ENCODE measurements at regions not wholly inside any gene's neighbourhood (a gene's known extent, or its start where the extent isn't known, plus 50 kb on each side); places are given as distances from the start of the nearest gene placed in this dataset.

DNA sequence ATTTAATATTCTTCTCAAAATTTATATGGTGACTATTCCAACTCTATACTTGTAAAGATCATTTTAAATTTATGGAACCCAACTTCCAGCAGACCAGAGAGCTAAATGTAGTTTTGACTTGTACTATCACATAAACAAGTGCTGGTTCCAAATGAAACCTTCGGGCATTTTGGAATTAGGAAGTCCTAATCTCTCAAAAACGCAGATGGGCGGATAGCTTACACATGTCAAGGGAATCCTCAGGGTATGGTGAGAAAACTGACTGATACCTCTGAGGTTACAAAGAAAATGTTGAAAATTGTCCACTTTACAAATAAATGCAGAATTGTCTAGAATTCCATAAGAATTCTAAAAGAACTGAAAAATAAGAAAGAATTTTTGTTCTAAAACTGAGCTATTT is 224.1 kb downstream of the SS18 start:
- DNase-seq, result no peak

DNA sequence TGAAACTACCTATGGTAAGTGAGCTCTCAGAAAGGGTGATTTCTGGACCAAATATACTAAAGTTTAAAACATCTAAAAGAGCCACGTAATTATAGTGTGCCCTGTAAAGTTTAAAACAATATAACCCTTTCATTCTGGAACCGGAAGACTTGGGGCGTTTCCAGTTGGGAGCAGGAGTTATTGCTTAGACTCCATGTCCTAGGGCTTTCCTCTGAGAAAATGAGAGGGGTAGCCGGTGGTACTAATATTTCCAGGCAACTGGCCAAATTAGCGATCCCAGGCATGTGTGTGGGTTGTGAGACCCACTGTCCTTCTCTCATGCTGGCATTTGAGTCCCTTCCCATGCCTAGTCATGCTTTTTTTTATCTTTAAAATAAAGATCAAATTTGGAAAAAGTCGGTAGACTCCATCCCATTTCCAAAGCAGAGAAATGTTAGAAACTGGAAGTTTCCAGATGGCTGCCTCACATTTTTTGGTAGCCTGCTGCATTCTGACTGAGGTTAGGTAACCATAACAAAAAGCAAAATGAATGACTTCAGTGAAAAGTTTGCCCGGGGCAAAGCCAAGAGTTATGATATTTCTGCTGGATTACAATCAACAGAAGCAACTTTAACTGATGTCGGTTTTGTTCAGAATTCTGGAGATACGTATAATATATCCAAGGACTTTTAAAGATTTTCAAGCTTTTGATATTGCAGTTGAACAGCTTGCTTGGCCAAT is 227.4 kb downstream of the SS18 start:
- DNase-seq, result no peak

DNA sequence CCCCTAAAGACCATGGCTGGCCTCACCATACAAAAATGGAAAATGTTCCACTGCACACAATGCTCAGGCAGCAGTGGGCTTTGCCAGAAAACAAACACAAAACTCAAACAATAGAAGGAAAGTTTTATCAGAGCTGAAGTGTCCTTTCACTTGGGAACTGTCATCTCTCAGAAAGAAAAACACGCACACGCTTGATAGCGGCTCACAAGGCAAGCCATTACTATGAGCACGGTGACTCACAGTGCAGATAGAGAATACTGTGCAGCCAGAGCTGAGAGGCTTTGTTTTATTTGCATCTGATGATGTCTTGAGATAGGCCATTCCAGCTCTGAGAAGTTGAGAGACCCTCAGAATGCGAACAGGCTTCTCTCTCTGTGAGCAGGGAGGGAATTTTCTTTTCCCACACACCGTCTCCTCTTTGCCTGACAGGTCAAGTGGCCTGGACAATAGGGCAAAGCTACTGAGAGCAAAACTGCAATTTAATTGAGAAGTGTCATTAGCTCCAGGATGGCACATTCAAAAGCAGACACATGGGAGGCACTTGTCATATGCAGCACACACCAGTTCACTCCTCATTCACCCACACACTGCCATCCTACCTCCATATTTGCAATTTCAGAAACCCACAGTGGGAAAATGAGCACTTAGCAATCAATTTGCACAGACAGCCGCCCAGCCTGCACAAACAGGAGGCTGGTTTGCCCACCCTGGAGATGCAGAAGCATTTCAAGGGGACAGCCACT is 236.6 kb downstream of the SS18 start:
- no peak for DNase-seq

DNA sequence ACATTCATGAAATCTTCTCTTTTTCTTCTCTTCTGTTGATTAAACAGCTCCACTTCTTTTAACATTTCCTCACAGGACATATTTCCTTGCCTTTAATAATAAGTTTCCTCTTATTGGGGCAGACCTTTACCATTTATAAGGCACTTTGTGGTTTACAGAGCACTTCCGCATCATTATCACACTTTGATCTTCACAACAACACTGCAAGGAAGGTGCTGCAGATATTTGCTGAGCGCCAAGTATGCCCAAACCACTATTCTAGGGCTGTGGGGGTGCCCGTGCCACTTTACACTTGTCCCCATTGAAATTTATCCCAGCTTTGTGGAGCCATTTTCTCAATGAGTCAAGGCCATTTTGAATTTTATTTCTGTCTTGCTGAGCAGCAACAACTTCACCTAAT is 246.6 kb downstream of the SS18 start:
- peak; percentile 3 for DNase-seq

DNA sequence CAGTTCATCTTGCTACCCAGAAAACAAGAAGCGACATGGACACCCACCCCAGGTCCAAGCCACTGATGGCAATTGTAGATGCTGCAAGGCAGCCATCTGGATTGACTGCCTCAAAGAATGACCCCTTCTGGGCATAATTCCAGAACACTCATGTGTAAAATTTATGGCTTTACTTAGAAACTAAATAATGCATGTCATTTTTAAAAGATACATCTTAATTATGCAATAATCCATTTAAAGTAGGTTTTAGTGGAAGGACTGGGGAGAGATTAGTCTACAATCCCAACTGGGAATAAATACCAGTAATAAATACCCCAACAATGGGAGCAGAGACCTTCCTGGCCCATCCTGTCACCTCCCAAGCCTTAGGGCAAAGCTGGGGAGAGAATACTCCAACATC is 247.7 kb downstream of the SS18 start:
- no peak for DNase-seq

DNA sequence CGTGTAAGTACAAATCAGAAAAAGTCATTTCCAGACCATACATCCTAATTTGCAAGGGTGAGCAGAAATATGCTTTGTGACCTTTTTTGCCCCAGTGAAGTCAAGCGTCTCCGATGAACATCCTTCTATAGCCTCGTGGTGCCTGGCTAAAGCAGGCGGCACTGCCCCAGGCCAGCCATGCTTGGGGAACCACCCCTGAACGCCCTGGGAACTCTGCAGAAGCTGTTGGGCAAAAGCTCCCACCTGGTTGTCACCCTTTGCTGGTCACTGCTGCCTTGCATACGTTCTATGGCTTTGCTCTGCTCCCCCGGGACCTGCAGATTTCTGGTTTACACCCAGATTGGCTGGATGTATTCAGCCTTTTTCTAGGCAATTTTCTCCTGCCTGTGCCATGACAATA is 256.4 kb downstream of the SS18 start:
- DNase-seq, result no peak

DNA sequence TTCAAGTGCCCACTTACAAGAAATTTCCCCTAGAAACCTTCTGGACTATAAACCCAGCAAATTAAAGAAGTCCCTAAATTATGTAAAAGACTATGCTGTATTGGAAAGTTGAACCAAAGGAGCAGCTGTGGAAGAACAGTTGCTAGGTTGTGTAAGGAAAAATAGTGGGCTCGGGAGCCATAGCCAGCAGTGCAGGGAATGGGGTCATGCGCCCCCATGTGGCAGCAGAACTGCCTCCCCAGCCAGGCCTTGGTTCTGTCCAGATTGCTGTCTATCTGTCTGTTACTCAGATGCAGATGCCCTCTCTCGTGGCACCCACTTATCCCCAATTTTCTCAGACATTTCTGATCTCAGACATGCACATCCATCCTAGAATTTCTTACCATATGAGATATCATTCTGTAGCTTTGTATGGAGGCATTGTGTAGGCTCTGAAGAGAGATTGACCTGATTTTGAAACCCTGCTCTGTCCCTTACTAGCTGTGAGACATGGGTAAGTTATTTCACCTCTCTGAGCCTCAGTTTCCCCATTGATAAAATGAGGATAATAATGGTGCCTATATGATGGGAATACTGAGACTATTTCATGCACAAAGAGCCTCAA is 258.3 kb downstream of the SS18 start:
- DNase-seq, result peak; percentile 58

DNA sequence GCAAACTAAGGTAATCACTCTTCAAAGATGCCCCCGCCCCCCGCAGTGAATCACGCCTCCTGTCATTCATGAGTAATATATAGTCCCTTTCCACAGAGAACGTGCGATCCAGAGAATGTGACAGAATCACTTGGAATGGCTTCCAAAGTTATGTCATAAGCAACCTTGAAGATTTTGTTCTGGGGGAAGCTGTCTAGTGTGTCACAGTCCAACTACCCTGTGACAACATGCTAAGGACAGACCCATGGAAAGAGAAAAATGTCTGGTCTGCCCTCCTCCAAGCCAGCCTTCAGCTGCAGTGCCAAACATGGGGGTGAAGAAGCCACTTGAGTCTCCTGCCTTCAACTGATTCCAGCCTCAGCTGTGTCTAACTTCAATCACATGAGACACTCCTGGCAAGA is 259.1 kb downstream of the SS18 start:
- DNase-seq, result no peak

DNA sequence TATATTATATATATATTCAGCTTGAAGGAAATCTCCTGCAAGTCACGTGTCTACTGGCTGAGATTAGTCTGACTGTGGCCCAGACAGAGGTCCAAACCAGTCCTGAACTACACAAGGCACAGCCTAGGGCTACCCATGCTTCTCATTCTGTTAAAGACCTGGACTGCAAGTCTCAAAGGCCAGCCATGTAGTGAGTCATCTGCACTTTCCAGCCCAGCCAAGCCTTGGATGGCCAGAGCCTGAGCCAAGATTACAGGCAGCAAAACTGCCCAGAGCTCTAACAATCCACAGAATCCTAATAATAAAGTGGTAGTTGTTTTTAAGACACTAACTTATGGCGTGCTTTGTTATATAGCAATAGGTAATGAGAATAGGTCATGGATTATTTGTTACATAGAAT is 259.6 kb downstream of the SS18 start:
- no peak for DNase-seq

DNA sequence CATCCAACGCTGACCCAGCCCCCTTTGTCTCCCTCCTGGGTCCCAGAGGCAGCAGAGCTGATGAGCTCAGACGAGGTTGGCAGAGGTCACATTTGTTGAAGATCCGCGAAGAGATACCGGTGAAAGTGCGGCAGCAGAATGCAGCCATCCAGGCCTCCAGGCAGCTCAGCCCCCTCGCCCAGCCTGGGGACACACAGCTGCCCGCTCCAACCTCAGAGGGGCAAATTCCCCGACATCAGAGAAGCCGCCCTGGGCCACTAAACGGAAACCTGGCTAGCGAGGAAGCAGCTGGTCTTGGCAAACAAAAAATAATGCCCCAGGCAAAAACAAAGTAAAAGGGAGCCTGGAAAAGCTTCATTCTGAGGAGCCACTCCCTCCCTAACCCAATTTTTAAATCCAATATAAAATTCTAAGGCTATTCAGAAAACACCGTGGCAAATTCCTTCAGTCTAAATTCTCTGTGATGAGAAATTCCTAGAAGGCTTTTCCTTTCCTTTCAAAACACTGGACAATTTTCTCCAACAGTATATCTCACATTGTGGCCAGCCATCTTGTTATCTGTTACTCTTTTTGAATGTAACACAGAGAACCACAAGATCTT is 262.4 kb downstream of the SS18 start:
- DNase-seq, result no peak

DNA sequence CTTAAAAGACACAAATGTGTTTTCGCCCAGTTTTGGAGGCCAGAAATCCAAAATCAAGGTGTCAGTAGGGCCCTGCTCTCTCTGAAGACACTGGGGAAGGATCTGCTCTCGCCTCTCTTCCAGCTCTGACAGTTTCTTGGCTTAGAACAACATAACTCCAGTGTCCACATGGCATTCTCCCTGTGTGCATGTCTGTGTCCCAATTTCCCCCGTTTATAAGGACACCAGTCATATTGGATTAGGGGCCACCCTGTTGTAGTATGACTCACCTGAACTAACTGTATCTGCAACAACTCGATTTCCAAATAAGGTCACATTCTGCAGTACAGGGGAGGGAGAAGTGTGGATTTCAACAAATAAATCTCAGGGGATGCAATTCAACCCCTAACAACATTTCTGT is 263.2 kb downstream of the SS18 start:
- no peak for DNase-seq

DNA sequence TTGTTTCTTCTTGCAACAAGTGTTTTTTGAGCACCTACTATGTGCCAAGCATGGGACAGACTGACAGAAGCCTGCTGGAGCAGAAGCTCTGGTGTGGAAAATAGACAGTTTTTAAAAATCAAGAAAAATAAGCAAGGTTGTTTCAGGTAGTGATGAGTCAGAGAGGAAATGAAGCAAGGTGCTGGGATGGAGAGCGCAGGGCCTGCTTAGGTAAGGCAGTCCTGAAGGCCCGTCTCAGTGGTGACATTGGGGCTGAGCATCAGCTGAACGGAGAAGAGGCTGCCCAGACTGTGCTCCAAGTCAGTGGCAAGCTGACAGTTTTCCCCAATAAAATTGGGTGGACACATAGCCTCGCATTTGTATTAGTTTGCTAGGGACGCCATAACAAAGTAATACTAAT is 263.6 kb downstream of the SS18 start:
- no peak for DNase-seq

DNA sequence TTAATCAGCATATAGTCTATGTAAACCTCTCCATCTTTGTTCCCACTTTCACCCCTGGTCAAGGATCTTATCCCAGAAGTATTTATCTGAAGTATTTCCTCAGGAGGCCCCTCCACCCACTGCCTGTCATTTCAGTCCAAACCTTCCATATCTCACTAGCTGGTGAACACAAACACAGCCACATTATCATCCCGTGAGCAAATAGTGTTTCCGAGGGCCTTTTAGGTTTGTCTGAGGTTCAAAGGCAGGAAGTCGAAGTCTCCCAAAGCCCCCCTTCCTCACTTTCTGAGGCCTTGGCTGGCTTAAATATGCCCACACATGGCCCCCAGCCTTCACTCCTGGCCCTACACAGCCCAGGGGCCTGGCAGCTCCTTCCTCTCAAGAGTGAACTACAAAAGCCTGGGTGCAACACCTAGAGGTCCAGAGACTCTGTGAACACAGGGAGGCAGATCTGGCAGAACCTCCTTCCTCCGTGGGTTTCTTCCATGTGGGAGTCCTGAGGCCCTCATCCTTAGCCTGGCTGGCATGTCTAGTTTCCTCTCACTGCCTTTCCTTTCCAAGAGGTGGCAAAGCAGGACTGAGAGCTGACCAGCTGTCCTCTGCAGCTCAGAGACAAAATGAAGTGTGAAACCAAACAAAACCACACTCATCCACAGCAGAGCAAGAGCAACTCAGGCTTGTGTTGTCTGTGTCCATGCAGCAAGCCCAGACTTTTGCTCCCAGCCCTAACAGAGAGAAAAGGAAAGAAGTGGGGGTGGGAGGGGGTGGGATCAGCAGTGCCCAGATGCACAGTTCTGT is 264.2 kb downstream of the SS18 start:
- DNase-seq, result no peak

DNA sequence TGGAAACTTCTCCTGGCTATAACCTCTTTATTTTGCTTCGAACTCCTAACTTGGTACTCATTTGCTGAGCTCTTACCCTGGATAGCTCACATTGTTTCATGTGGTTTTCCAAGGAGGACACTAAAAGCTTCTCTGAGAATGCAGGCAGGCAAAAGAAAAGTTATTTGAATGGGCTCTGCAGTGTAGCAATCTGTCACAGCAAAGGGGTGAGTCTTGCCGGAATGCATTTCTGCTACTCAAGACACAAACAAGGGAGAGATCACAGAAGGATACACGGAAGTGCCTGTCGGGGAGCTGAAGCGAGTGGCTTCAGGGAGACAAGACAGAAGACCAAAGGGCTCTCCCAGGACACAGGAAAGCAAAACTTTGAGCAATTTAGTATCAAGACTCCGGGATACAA is 265.4 kb downstream of the SS18 start:
- no peak for DNase-seq

DNA sequence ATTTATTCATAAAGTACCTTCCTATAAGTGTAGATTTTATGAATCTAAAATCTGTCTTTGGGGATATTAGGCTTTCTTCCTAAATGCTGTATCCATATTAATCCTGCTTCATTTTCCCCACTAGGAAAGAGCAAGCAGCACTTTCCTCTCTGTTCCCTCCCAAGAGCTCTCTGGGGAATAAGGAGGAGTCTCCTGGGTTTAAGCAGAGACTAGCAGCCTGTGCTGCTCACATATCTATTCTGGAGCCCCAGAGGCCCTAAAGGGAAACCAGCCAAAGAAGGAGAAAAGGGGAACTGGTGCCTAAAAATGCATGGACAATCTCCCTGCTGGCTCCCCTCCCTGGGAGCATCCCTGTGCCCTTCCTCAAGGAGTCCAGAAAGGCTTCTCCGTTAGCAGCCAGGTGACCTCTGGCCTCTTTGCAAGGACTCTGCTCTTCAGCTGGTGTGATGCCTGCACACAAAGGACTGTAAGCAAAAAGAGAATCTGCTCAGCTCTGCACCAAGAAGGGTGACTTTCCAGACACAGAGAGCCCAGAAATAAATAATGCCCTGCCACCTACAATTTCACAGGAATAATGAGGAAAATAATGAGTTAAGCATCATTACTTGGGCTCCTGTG is 270.6 kb downstream of the SS18 start:
- no peak for DNase-seq

DNA sequence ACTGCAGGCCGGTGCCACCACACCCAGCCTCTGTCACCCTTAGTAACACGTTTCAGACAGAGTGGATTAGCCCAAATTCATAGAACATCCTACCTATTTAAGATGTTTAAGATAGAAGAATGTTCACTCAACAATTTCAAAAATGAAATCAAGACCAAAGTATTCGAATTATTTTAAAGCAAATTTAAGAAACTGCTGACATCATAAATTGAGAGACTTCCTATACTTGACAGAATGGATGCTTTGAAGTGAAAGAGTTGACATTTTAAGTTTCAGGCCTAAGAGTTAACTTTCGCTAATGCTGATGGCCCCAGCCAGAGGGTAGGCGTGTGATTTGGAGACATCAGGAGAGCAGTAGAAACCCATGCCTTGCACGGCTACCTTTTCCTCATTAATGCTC is 271.9 kb downstream of the SS18 start:
- no peak for DNase-seq

DNA sequence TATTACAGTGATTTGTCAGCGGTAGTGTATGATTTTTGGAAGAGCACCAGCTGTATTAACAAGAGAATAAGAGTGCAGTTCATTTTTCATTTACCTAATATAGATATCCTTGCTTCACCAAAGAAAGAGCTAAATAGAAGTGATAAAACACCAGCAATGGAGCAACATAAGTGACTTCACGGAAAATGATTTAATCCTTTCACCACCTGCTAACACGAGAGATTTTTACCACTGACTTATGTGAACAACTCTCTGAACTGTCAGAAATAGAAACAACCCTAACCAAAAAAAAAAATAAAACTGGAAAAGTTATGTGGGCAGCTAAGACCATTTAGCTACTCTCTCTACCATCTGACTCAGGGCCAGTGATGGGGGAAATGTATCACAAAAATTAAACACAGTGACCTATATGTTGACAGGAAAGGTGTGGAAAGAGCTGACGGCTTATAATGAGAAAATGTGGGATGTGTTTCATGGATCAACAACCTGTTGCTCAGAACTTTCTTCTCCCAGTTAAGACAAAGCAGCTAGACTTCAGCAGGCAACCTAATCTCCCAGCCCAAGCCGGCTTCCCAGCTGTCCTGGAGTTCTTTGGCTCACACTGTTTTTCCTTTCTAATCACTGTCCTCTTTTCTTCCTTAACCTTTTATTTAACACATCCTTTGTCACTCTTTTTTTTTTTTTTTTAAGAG is 272.7 kb downstream of the SS18 start:
- no peak for DNase-seq

DNA sequence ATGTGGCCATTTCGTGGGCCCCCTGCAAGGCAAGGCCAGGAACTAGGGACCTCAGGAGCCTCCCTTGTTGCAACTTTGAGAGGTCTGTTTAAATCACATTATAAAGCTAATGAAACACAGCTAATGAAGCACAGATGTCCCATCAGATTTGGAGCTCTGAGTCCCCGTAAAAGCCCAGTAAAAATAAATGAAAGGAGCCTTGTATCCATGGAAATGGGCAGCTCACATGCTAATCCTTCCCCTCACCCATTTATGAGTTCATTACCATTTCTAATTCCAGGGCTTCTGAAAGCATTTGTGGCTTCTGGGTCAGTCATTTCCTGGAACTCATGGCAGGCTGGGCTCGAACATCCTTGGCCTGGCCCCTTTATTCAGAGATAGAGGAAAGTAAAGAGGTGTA is 274.8 kb downstream of the SS18 start:
- DNase-seq, result no peak

DNA sequence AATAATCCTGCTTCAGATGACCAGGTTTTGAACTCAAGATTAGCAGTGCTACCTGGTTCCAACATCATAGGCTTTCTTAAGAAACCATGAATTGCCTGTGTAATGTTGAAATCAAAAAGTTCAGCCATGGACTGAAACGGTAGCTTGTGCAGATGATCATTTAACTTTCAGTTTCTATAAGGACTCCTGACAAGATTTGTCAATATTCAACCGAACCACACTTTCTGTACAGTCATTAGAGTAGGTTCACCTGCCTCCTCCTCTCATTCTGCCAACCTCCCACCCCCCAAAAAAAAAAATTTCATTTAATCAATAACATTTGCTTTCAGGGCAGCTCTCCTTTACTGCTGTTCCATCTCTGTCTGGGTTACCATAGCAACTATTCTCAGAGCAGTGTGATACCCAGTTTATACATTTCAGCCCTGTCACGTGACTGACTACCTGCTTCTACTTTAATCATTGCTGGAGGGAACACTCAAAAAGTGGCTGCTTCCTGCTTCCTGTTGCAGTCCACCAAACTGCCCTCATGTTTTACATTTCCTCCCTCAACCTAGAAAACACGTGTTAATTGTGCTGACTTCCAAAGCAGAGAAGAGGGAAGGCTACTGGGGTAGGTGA is 275.5 kb downstream of the SS18 start:
- no peak for DNase-seq

DNA sequence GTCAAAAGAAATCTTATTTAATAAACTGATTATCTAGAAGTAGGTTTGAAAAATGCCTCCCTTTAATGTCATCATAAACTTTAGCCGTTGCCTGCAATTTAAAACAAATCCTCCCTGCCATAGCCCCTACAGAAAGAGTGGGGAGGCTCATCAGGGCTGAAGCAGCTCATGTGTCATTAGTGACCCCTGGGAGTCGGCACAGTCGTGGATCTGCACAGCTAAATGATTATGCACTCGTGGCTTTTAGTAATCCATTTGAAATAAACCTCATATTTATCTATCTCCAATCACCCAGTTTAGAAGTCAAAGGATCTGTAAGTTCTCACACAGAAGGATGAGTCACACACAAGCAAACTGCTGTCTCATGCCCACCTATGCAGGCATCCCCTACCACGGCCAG is 277.3 kb downstream of the SS18 start:
- no peak for DNase-seq

DNA sequence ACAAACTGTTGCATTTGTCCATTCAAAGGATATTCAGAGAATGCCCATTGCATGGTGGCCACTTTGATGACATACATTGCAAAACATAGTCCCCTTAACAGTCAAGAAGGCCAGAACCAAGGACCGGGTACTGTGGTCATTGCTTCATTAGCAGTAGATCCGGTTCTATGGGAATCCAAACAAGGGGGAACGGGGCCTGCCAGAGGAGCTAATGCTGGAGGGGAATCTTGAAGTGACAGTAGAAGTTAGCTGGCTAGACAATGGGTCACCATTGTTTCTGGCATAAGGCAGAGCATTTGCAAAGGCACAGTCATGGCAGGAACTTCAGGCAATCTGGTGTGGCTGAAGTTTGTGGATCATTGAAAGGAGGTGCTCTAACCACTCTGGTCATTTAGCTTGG is 279.7 kb downstream of the SS18 start:
- DNase-seq, result no peak

DNA sequence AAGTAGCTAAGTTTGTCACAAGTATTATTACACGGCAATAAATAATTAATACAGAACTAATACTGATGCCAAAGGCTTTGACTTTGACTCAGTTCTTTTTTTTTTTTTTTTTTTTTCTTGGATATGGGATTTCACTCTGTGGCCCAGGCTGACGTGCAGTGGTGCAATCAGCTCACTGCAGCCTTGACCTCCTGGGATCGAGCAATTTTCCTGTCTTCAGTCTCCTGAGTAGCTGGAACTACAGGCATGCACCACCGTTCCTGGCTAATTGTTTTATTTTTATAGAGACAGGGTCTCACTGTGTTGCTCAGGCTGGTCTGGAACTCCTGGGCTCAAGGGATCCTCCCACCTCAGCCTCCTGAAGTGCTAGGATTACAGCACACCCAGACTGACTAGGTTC is 284.5 kb downstream of the SS18 start:
- no peak for DNase-seq

All from hematopoietic multipotent progenitor cell treated with erythropoietin and hydrocortisone succinate and interleukin-3 and kit ligand, for 4 days (in vitro differentiated cells).